GM19025 (cell line): ENCODE measurements at regions not wholly inside any gene's neighbourhood (a gene's known extent, or its start where the extent isn't known, plus 50 kb on each side); places are given as distances from the start of the nearest gene placed in this dataset.

Experiments
- ATAC-seq: cut with Tn5 transposase; IDR thresholded peaks from one replicate; pipeline ENCODE4 v1.9.1; 2021; ENCODE audit warnings: mild to moderate bottlenecking, low read depth, moderate library complexity; ENCODE audit not compliant: unreplicated experiment

GRCh38 chr9:80375477-80375876 is 803.7 kb downstream of the TLE4 start:
- no peak for ATAC-seq

- ATAC-seq, result no peak
Observed at GRCh38 chr9:80369641-80370040, 797.9 kb downstream of the TLE4 start.

GRCh38 chr9:80366626-80367025 is 794.9 kb downstream of the TLE4 start:
- no peak for ATAC-seq

GRCh38 chr9:80359941-80360881 is 788.4 kb downstream of the TLE4 start:
- no peak for ATAC-seq

- no peak for ATAC-seq
Observed at GRCh38 chr9:80359291-80359690, 787.5 kb downstream of the TLE4 start.

- no peak for ATAC-seq
Observed at GRCh38 chr9:80352967-80353366, 781.2 kb downstream of the TLE4 start.

- no peak for ATAC-seq
Observed at GRCh38 chr9:80351612-80352011, 779.8 kb downstream of the TLE4 start.

- ATAC-seq, result no peak
Observed at GRCh38 chr9:80326105-80326504, 754.3 kb downstream of the TLE4 start.

GRCh38 chr9:80320916-80321315 is 749.2 kb downstream of the TLE4 start:
- no peak for ATAC-seq

GRCh38 chr9:80320480-80320879 is 748.7 kb downstream of the TLE4 start:
- no peak for ATAC-seq

GRCh38 chr9:80305136-80305535 is 733.4 kb downstream of the TLE4 start:
- ATAC-seq, result no peak

- no peak for ATAC-seq
Observed at GRCh38 chr9:80294955-80295354, 723.2 kb downstream of the TLE4 start.

GRCh38 chr9:80294318-80294717 is 722.6 kb downstream of the TLE4 start:
- ATAC-seq, result no peak

GRCh38 chr9:80292231-80292630 is 720.5 kb downstream of the TLE4 start:
- no peak for ATAC-seq

- no peak for ATAC-seq
Observed at GRCh38 chr9:80285326-80285725, 713.6 kb downstream of the TLE4 start.

GRCh38 chr9:80282766-80283165 is 711.0 kb downstream of the TLE4 start:
- no peak for ATAC-seq

- ATAC-seq, result no peak
Observed at GRCh38 chr9:80259079-80259478, 687.3 kb downstream of the TLE4 start.

- no peak for ATAC-seq
Observed at GRCh38 chr9:80251778-80252177, 680.0 kb downstream of the TLE4 start.

- ATAC-seq, result no peak
Observed at GRCh38 chr9:80242022-80242421, 670.3 kb downstream of the TLE4 start.

- ATAC-seq, result no peak
Observed at GRCh38 chr9:80235752-80236151, 664.0 kb downstream of the TLE4 start.

GRCh38 chr9:80233906-80234305 is 662.1 kb downstream of the TLE4 start:
- ATAC-seq, result no peak

GRCh38 chr9:80233102-80233843 is 661.5 kb downstream of the TLE4 start:
- ATAC-seq, result no peak
